ENCODE measurements at regions not wholly inside any gene's neighbourhood (a gene's known extent, or its start where the extent isn't known, plus 50 kb on each side); places are given as distances from the start of the nearest gene placed in this dataset.

DNA sequence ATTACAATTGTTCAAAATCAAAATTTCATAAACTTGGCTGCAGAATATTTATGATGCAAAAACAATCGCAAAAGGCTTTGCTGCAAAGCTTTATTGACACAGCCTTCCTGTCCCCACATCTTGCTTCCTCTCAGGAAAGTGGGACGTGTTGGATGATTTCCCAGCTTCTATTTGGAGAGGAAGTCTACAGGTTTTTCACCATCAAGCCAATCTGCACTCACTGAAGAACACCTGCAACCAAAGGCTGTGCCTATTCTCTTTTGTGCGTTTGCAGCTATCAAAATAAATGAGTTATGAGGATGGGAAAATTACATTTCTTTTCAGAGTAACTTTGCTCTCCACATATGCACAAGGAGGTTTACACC, 214.4 kb downstream of the PLK2 start:
- Mint-ChIP-seq H3K4me1 (peaks cover 3% of the 10 kb centered on the region), H3K27me3 (ENCODE audit: insufficient read depth) (no peaks in the 10 kb centered on the region), H3K36me3 (ENCODE audit: low read depth) (no peaks in the 10 kb centered on the region), H3K4me3 (no peak overlapping the region), H3K27ac (no peak overlapping the region), H3K9me3 (no peaks in the 10 kb centered on the region)
- Histone ChIP-seq H3K27ac (ENCODE audit: low read depth, low read length) (no peak overlapping the region), H3K9ac (ENCODE audit: extremely low read depth, low read length, poor library complexity, severe bottlenecking) (no peak overlapping the region), H3K4me1 (ENCODE audit: control insufficient read depth, insufficient read depth, low read length) (peaks cover 3% of the 10 kb centered on the region), H3K36me3 (ENCODE audit: control insufficient read depth, insufficient read depth, low read length) (no peaks in the 10 kb centered on the region), H3K27me3 (ENCODE audit: control insufficient read depth, insufficient read depth, low read length, poor library complexity, severe bottlenecking) (no peaks in the 10 kb centered on the region), H3K9me3 (ENCODE audit: control insufficient read depth, low read length) (no peaks in the 10 kb centered on the region), H3K4me3 (ENCODE audit: low read length) (no peak overlapping the region)
- no peak for DNase-seq
- WGBS, 2 experiments (ENCODE audit: insufficient coverage in 1 of 2, insufficient read length in 1 of 2): 86 to 96% methylated on average over 3 of the region's 3 CpGs
- TF ChIP-seq, protein P1, sequence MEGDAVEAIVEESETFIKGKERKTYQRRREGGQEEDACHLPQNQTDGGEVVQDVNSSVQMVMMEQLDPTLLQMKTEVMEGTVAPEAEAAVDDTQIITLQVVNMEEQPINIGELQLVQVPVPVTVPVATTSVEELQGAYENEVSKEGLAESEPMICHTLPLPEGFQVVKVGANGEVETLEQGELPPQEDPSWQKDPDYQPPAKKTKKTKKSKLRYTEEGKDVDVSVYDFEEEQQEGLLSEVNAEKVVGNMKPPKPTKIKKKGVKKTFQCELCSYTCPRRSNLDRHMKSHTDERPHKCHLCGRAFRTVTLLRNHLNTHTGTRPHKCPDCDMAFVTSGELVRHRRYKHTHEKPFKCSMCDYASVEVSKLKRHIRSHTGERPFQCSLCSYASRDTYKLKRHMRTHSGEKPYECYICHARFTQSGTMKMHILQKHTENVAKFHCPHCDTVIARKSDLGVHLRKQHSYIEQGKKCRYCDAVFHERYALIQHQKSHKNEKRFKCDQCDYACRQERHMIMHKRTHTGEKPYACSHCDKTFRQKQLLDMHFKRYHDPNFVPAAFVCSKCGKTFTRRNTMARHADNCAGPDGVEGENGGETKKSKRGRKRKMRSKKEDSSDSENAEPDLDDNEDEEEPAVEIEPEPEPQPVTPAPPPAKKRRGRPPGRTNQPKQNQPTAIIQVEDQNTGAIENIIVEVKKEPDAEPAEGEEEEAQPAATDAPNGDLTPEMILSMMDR (conservative IDR thresholded peaks at IDR 0.05): no peak

DNA sequence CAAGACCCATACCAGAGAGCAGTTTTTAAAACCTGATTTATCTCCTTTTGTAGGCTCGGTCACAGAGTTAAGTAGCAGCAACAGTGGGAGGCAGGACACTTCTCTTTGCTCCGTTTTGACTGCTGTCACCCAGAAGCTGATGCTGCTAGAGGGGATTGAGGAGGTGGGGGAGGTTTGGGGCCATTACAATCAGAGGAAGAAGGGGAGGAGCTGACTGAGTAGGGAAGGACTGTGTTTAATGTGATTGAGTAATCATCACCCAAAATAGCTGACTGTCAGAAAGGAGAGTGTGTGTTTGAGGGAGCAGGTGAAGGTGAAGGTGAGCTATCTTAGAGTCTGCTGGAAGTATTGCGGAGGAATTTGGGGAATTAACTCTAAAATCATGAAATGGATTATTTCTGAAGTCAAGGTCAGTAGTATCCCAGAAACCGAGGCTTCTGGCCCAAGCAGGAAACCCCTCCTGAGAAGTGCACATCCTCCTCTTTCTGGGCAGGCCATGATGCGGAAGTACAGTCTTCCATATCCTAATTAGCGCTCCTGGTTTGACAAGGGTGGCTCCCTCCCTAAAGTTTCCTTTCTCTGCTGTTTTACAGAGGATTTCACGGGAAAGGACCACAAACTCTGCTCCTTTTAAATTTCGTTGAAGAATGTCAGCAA, 214.9 kb downstream of the PLK2 start:
- H3K27ac Mint-ChIP-seq: no peak overlapping the region
- no peak overlapping the region for H3K4me3 ChIP-seq (ENCODE audit: low read length)
- H3K36me3 Mint-ChIP-seq (ENCODE audit: low read depth): no peaks in the 10 kb centered on the region
- H3K36me3 ChIP-seq (ENCODE audit: control insufficient read depth, insufficient read depth, low read length): no peaks in the 10 kb centered on the region
- no peaks in the 10 kb centered on the region for H3K27me3 Mint-ChIP-seq (ENCODE audit: insufficient read depth)
- H3K4me3 Mint-ChIP-seq: no peak overlapping the region
- H3K27me3 ChIP-seq (ENCODE audit: control insufficient read depth, insufficient read depth, low read length, poor library complexity, severe bottlenecking): no peaks in the 10 kb centered on the region
- no peaks in the 10 kb centered on the region for H3K9me3 ChIP-seq (ENCODE audit: control insufficient read depth, low read length)
- H3K4me1 Mint-ChIP-seq: peaks cover 3% of the 10 kb centered on the region
- DNase-seq: no peak
- WGBS, 2 experiments (ENCODE audit: insufficient coverage in 1 of 2, insufficient read length in 1 of 2): 79 to 82% methylated on average over 6 to 8 of the region's 8 CpGs
- no peak overlapping the region for H3K27ac ChIP-seq (ENCODE audit: low read depth, low read length)
- no peak overlapping the region for H3K9ac ChIP-seq (ENCODE audit: extremely low read depth, low read length, poor library complexity, severe bottlenecking)
- H3K9me3 Mint-ChIP-seq: no peaks in the 10 kb centered on the region
- H3K4me1 ChIP-seq (ENCODE audit: control insufficient read depth, insufficient read depth, low read length): peaks cover 3% of the 10 kb centered on the region
- TF ChIP-seq, protein P1 (conservative IDR thresholded peaks at IDR 0.05): no peak

DNA sequence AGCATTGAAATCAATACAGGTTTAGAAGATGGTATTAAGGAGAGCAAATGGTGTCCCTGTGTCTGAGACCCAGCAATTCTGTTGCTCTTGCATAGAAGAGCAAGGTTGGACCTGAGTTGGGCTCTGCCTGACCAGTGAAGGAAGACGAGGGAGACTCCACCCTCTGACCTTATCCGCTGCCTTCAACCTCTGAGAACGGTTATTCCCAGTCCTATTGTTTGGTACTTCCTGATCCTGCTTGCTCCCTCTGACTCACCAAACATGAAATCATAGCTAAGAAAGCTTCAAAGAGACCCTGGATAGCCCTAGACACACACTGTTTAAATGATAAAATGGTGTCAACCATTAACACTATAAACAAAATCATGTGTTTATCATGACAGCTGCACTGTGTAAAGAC, 218.5 kb downstream of the PLK2 start:
- no peak overlapping the region for H3K27ac ChIP-seq (ENCODE audit: low read depth, low read length)
- no peaks in the 10 kb centered on the region for H3K36me3 ChIP-seq (ENCODE audit: control insufficient read depth, insufficient read depth, low read length)
- Mint-ChIP-seq H3K36me3 (ENCODE audit: low read depth) (no peaks in the 10 kb centered on the region), H3K27ac (no peak overlapping the region), H3K4me1 (peaks cover 13% of the 10 kb centered on the region), H3K4me3 (no peak overlapping the region), H3K27me3 (ENCODE audit: insufficient read depth) (no peaks in the 10 kb centered on the region), H3K9me3 (no peaks in the 10 kb centered on the region)
- H3K9ac ChIP-seq (ENCODE audit: extremely low read depth, low read length, poor library complexity, severe bottlenecking): no peak overlapping the region
- TF ChIP-seq, protein P1 (conservative IDR thresholded peaks at IDR 0.05): no peak
- WGBS, 2 experiments (ENCODE audit: insufficient coverage in 1 of 2, insufficient read length in 1 of 2): 90 to 100% methylated on average over 2 to 3 of the region's 3 CpGs
- no peak overlapping the region for H3K4me3 ChIP-seq (ENCODE audit: low read length)
- peaks cover 3% of the 10 kb centered on the region for H3K4me1 ChIP-seq (ENCODE audit: control insufficient read depth, insufficient read depth, low read length)
- no peaks in the 10 kb centered on the region for H3K9me3 ChIP-seq (ENCODE audit: control insufficient read depth, low read length)
- DNase-seq: no peak
- no peaks in the 10 kb centered on the region for H3K27me3 ChIP-seq (ENCODE audit: control insufficient read depth, insufficient read depth, low read length, poor library complexity, severe bottlenecking)

Data from endodermal cell (in vitro differentiated cells).